ENCODE measurements at regions not wholly inside any gene's neighbourhood (a gene's known extent, or its start where the extent isn't known, plus 50 kb on each side); places are given as distances from the start of the nearest gene placed in this dataset.

DNA sequence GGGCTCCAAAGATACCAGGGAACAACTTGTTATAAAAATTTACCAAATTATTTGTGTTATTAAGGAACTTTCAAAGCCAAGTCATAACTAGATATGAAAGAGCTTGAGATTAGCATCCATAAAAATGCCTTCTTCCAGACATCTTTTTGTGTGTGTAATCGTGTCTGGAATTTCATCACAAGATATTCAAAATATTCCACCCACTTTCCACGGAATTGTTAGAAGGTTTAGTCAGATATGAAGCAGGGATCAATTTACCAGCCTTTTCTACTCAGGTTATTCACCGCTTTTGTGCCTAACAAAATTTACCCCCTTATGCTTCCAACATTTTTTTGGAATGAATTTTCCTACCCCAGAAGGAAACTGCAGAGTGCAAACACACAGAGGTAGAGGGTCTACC lies 130.2 kb upstream of the ACVR2A start:
- WGBS (ENCODE audit: insufficient coverage): no CpG with 5 or more reads among the region's 3 CpGs
- TF ChIP-seq, protein P1, sequence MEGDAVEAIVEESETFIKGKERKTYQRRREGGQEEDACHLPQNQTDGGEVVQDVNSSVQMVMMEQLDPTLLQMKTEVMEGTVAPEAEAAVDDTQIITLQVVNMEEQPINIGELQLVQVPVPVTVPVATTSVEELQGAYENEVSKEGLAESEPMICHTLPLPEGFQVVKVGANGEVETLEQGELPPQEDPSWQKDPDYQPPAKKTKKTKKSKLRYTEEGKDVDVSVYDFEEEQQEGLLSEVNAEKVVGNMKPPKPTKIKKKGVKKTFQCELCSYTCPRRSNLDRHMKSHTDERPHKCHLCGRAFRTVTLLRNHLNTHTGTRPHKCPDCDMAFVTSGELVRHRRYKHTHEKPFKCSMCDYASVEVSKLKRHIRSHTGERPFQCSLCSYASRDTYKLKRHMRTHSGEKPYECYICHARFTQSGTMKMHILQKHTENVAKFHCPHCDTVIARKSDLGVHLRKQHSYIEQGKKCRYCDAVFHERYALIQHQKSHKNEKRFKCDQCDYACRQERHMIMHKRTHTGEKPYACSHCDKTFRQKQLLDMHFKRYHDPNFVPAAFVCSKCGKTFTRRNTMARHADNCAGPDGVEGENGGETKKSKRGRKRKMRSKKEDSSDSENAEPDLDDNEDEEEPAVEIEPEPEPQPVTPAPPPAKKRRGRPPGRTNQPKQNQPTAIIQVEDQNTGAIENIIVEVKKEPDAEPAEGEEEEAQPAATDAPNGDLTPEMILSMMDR (IDR thresholded peaks at IDR 0.05): no peak
- no peak for TF ChIP-seq EZH2 (IDR thresholded peaks at IDR 0.05; ENCODE audit: borderline replicate concordance, insufficient read depth, low read depth, low read length, poor library complexity, severe bottlenecking)
- Mint-ChIP-seq H3K27me3 (peaks cover 7% of the 10 kb centered on the region), H3K4me3 (no peak overlapping the region), H3K4me1 (no peaks in the 10 kb centered on the region), H3K27ac (no peak overlapping the region), H3K9me3 (ENCODE audit: insufficient read depth) (peaks cover 4% of the 10 kb centered on the region)
- DNase-seq (no peak), ATAC-seq (ENCODE audit: low read depth) (no peak)
- no peaks in the 10 kb centered on the region for H3K36me3 ChIP-seq (replicated peaks in 1 of 2; ENCODE audit: control extremely low read depth in 1 of 2, control insufficient read depth in 1 of 2, extremely low read depth in 1 of 2, insufficient read depth in 2 of 2, low read length in 1 of 2)
- intact Hi-C loops (cut with micrococcal nuclease): no loop called here
- no peaks in the 10 kb centered on the region for H3K4me1 ChIP-seq (ENCODE audit: control insufficient read depth in 2 of 2, insufficient read depth in 2 of 2, low read length in 2 of 2)
- no peak overlapping the region for H3K27ac ChIP-seq (ENCODE audit: low read length in 2 of 2)
- no peaks in the 10 kb centered on the region for H4K20me1 ChIP-seq (ENCODE audit: control insufficient read depth, insufficient read depth, low read length, poor library complexity, severe bottlenecking)
- H3K4me3 ChIP-seq (ENCODE audit: control extremely low read depth in 1 of 5, extremely low read depth in 1 of 5, insufficient read depth in 1 of 5, low read depth in 2 of 5, low read length in 4 of 5): no peak overlapping the region
- H3K9ac ChIP-seq (ENCODE audit: low read length): no peak overlapping the region
- H3K79me2 ChIP-seq (ENCODE audit: control insufficient read depth, insufficient read depth, low read length): no peaks in the 10 kb centered on the region
- peaks cover 0 to 6% (median 0%) of the 10 kb centered on the region in 4 experiments for H3K27me3 ChIP-seq (replicated peaks in 1 of 4; ENCODE audit: control extremely low read depth in 1 of 4, control insufficient read depth in 3 of 4, insufficient read depth in 4 of 4, low read length in 3 of 4)
- H2AFZ ChIP-seq (ENCODE audit: insufficient read depth, low read depth, low read length, poor library complexity, severe bottlenecking): no peak overlapping the region
- ChIA-PET POLR2A (no interaction called here), CTCF (no interaction called here)
- no peak overlapping the region for H3K4me2 ChIP-seq (replicated peaks; ENCODE audit: low read depth, low read length, poor library complexity, severe bottlenecking)
- H3K9me3 ChIP-seq (ENCODE audit: control extremely low read depth in 1 of 3, control insufficient read depth in 2 of 3, insufficient read depth in 1 of 3, low read length in 2 of 3): peaks cover 0 to 1% (median 0%) of the 10 kb centered on the region in 3 donors

DNA sequence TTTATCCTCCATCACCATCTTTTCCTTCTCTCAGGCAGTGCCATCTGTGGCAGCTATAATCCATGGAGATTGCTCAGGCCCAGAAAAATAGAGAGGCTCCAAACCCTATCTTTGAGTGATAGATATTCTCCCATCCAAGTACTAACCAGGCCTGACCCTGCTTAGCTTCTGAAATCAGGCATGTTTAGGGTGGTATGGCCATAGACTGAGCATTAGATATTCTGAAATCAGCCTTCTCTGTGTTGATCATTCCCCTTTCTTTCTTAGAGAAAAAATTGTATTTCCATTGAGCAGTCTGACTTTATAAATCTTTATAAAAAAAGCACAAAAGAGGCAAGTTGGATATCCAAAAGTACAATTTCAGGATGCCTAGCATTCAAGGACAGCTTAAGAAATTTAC lies 131.5 kb upstream of the ACVR2A start:
- Mint-ChIP-seq H3K27ac (no peak overlapping the region), H3K4me3 (no peak overlapping the region), H3K4me1 (no peaks in the 10 kb centered on the region), H3K27me3 (peaks cover 7% of the 10 kb centered on the region), H3K9me3 (ENCODE audit: insufficient read depth) (peaks cover 4% of the 10 kb centered on the region)
- Histone ChIP-seq H3K4me3 (ENCODE audit: control extremely low read depth in 1 of 5, extremely low read depth in 1 of 5, insufficient read depth in 1 of 5, low read depth in 2 of 5, low read length in 4 of 5) (no peak overlapping the region), H3K9ac (ENCODE audit: low read length) (no peak overlapping the region), H3K36me3 (replicated peaks in 1 of 2; ENCODE audit: control extremely low read depth in 1 of 2, control insufficient read depth in 1 of 2, extremely low read depth in 1 of 2, insufficient read depth in 2 of 2, low read length in 1 of 2) (no peaks in the 10 kb centered on the region), H3K9me3 (ENCODE audit: control extremely low read depth in 1 of 3, control insufficient read depth in 2 of 3, insufficient read depth in 1 of 3, low read length in 2 of 3) (peaks cover 0 to 1% (median 0%) of the 10 kb centered on the region in 3 donors), H3K4me1 (ENCODE audit: control insufficient read depth in 2 of 2, insufficient read depth in 2 of 2, low read length in 2 of 2) (no peaks in the 10 kb centered on the region), H2AFZ (ENCODE audit: insufficient read depth, low read depth, low read length, poor library complexity, severe bottlenecking) (no peak overlapping the region), H3K27me3 (replicated peaks in 1 of 4; ENCODE audit: control extremely low read depth in 1 of 4, control insufficient read depth in 3 of 4, insufficient read depth in 4 of 4, low read length in 3 of 4) (peaks cover 0 to 6% (median 0%) of the 10 kb centered on the region in 4 experiments), H4K20me1 (ENCODE audit: control insufficient read depth, insufficient read depth, low read length, poor library complexity, severe bottlenecking) (no peaks in the 10 kb centered on the region), H3K79me2 (ENCODE audit: control insufficient read depth, insufficient read depth, low read length) (no peaks in the 10 kb centered on the region), H3K4me2 (replicated peaks; ENCODE audit: low read depth, low read length, poor library complexity, severe bottlenecking) (no peak overlapping the region), H3K27ac (ENCODE audit: low read length in 2 of 2) (no peak overlapping the region)
- ChIA-PET CTCF (no interaction called here), POLR2A (no interaction called here)
- no peak for ATAC-seq (ENCODE audit: low read depth)
- intact Hi-C loops (cut with micrococcal nuclease): no loop called here
- TF ChIP-seq EZH2 (IDR thresholded peaks at IDR 0.05; ENCODE audit: borderline replicate concordance, insufficient read depth, low read depth, low read length, poor library complexity, severe bottlenecking): no peak
- TF ChIP-seq, protein P1 (IDR thresholded peaks at IDR 0.05): no peak
- no peak for DNase-seq
